PC-3 (cell line): ENCODE measurements at regions not wholly inside any gene's neighbourhood (a gene's known extent, or its start where the extent isn't known, plus 50 kb on each side); places are given as distances from the start of the nearest gene placed in this dataset.

Experiments
- CTCF ChIP-seq: fragments of 300-600 bp; sonication (generic); conservative IDR thresholded peaks from 2 replicates; pipeline ENCODE4 v1.5.1; 2017; ENCODE audit warnings: antibody characterized with exemption, low read depth, mild to moderate bottlenecking, low read length
- EZH2 ChIP-seq: fragments of 300-600 bp; sonication (generic); IDR thresholded peaks from one replicate; pipeline ENCODE4 v1.6.1; 2017; ENCODE audit warnings: antibody characterized with exemption, mild to moderate bottlenecking, low read length; ENCODE audit not compliant: unreplicated experiment

GRCh38 chr7:51977913-51978312 is 661.3 kb upstream of the COBL start:
- TF ChIP-seq CTCF, result no peak
- no peak for TF ChIP-seq EZH2
